Neural crest cell (in vitro differentiated cells): ENCODE measurements at regions not wholly inside any gene's neighbourhood (a gene's known extent, or its start where the extent isn't known, plus 50 kb on each side); places are given as distances from the start of the nearest gene placed in this dataset.

Source experiments
- DNase-seq: peaks from one replicate; pipeline ENCODE4 v3.0.0; 2021; ENCODE audit warnings: low read depth, mixed read lengths, low spot score
- H3K27ac Mint-ChIP-seq: one replicate; pipeline ENCODE4 v1.8.0; 2021; ENCODE audit warnings: mild to moderate bottlenecking, mixed read lengths; ENCODE audit not compliant: unreplicated experiment
- H3K27me3 Mint-ChIP-seq: 2 replicates; pipeline ENCODE4 v1.8.0; 2021; ENCODE audit warnings: low read depth, mild to moderate bottlenecking, mixed read lengths
- H3K36me3 Mint-ChIP-seq: 2 replicates; pipeline ENCODE4 v1.8.0; 2021; ENCODE audit warnings: low read depth, mild to moderate bottlenecking, mixed read lengths
- H3K4me1 Mint-ChIP-seq: 2 replicates; pipeline ENCODE4 v1.8.0; 2021; ENCODE audit warnings: mixed read lengths
- H3K4me3 Mint-ChIP-seq: one replicate; pipeline ENCODE4 v1.8.0; 2021; ENCODE audit warnings: mild to moderate bottlenecking, mixed read lengths
- H3K9me3 Mint-ChIP-seq: 2 replicates; pipeline ENCODE4 v1.8.0; 2021; ENCODE audit warnings: mixed read lengths
- TF ChIP-seq, protein P1 (sequence below): fragments of 200-600 bp; sonication (generic); conservative IDR thresholded peaks from 2 replicates; pipeline ENCODE4 v1.5.0; 2021; ENCODE audit warnings: antibody characterized with exemption, mild to moderate bottlenecking

DNA sequence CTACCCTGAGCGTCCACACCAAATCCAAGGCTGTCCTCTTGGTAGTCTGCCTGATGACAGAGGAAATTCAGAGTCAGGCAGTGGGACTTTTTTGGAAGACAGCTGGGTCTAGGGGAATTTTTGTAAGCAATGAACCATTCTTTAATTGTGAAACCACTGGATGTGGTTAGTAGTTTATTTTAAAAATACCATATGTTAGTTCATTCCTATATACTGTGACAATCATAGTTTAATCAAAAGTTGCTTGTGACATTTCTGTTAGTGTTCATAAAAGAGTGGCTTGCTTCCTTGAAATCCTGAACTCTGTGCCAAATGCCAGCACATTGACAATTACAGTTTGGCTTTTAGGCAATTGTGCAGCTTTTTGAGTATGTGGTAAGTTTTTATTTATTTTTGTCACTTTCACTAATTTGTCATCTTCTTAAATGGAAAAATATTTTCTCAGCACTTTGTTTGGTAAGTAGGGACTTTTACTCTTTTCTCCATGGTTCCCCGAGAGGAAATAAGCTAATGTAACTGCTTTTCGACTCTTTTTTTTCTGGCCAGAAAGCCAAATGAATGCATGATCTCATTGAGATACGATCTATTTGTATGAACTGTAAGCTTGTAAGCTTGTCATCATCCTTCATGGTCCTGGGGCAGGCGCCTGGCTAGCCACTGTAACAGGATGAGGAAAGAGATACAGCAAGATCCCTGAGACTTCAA lies 72.6 kb upstream of the SLC4A4 start:
- Mint-ChIP-seq H3K4me1 (peaks cover 47% of the 10 kb centered on the region), H3K36me3 (peaks cover 3% of the 10 kb centered on the region), H3K4me3 (no peak overlapping the region), H3K27me3 (no peaks in the 10 kb centered on the region), H3K9me3 (peaks cover 3% of the 10 kb centered on the region), H3K27ac (no peak overlapping the region)
- no peak for DNase-seq
- TF ChIP-seq, protein P1, sequence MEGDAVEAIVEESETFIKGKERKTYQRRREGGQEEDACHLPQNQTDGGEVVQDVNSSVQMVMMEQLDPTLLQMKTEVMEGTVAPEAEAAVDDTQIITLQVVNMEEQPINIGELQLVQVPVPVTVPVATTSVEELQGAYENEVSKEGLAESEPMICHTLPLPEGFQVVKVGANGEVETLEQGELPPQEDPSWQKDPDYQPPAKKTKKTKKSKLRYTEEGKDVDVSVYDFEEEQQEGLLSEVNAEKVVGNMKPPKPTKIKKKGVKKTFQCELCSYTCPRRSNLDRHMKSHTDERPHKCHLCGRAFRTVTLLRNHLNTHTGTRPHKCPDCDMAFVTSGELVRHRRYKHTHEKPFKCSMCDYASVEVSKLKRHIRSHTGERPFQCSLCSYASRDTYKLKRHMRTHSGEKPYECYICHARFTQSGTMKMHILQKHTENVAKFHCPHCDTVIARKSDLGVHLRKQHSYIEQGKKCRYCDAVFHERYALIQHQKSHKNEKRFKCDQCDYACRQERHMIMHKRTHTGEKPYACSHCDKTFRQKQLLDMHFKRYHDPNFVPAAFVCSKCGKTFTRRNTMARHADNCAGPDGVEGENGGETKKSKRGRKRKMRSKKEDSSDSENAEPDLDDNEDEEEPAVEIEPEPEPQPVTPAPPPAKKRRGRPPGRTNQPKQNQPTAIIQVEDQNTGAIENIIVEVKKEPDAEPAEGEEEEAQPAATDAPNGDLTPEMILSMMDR: no peak

- Mint-ChIP-seq H3K27ac (no peak overlapping the region), H3K4me1 (peaks cover 41% of the 10 kb centered on the region), H3K4me3 (no peak overlapping the region), H3K9me3 (peaks cover 3% of the 10 kb centered on the region), H3K36me3 (peaks cover 3% of the 10 kb centered on the region), H3K27me3 (no peaks in the 10 kb centered on the region)
- no peak for DNase-seq
- TF ChIP-seq, protein P1: no peak
Measured at GRCh38 chr4:71267244-71267643, 71.6 kb upstream of the SLC4A4 start.

DNA sequence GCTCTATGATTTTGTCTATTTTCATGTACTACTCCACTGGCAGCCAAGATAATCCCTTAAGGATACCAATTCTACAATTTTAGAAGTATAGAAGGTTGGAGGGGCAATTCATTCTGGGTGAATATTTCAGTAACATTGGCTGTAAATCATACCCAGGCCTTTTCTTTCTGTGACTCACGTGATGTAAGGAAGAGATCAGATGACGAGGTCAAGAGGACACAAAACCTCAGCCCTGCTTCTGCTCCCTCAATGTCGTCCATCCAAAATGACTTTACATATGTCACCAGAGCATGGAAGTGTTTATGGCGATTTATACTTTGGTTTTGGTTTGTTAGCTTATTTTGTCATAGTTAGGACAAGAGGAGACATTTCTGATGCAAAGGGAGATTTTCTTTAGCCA lies 70.7 kb upstream of the SLC4A4 start:
- Mint-ChIP-seq H3K27me3 (no peaks in the 10 kb centered on the region), H3K4me1 (peaks cover 41% of the 10 kb centered on the region), H3K4me3 (no peak overlapping the region), H3K36me3 (peaks cover 3% of the 10 kb centered on the region), H3K9me3 (peaks cover 3% of the 10 kb centered on the region), H3K27ac (no peak overlapping the region)
- TF ChIP-seq, protein P1: no peak
- DNase-seq: no peak

DNA sequence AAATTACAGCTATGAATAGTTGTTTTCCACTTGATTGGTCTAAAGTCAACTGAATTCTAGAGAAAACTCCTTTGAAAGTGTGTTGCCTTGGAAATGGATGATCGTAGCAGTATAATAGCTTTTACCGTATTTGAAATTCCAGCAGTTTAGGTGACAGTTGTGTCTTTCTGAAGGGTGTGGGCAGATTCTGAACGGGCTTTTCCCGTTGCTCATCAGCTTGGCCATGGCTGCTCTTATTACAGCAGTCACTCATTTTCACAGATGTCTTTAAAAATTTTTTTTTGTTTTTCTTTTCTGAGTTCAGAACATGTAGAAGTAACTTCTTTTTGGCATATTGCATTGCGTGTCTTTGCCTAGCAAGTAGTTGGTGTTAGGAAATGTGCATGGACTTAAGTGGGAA lies 69.6 kb upstream of the SLC4A4 start:
- TF ChIP-seq, protein P1: no peak
- no peaks in the 10 kb centered on the region for H3K27me3 Mint-ChIP-seq

GRCh38 chr4:71270901-71271300 lies 67.9 kb upstream of the SLC4A4 start:
- H3K4me1 Mint-ChIP-seq: peaks cover 52% of the 10 kb centered on the region
- H3K4me3 Mint-ChIP-seq: no peak overlapping the region
- peaks cover 3% of the 10 kb centered on the region for H3K36me3 Mint-ChIP-seq
- H3K27ac Mint-ChIP-seq: no peak overlapping the region
- H3K27me3 Mint-ChIP-seq: no peaks in the 10 kb centered on the region
- peak; percentile 27 for DNase-seq
- TF ChIP-seq, protein P1: peak; percentile 57
- H3K9me3 Mint-ChIP-seq: peaks cover 3% of the 10 kb centered on the region

More for the DNA sequence above, 69.6 kb upstream of the SLC4A4 start:
- no peak for DNase-seq
- peak overlapping the region; percentile 14 for H3K4me3 Mint-ChIP-seq
- peaks cover 44% of the 10 kb centered on the region for H3K4me1 Mint-ChIP-seq
- peaks cover 3% of the 10 kb centered on the region for H3K9me3 Mint-ChIP-seq
- peaks cover 3% of the 10 kb centered on the region for H3K36me3 Mint-ChIP-seq
- peak overlapping the region; percentile 40 for H3K27ac Mint-ChIP-seq
